OCI-LY7 (cell line): ENCODE measurements at regions not wholly inside any gene's neighbourhood (a gene's known extent, or its start where the extent isn't known, plus 50 kb on each side); places are given as distances from the start of the nearest gene placed in this dataset.

ENCODE experiments used
- CTCF ChIP-seq: fragments of 200-600 bp; sonication (generic); conservative IDR thresholded peaks from 2 replicates; pipeline ENCODE4 v1.5.1; 2014; ENCODE audit warnings: mild to moderate bottlenecking, antibody characterized with exemption, low read length, moderate library complexity, mixed read lengths
- EZH2phosphoT487 ChIP-seq: fragments of 200-600 bp; sonication (generic); IDR thresholded peaks from 2 replicates; pipeline ENCODE4 v1.6.1; 2018; ENCODE audit warnings: low read depth, borderline replicate concordance, mild to moderate bottlenecking, mixed run types, antibody characterized with exemption, low read length, moderate library complexity, mixed read lengths

- no peak for TF ChIP-seq CTCF
- no peak for TF ChIP-seq EZH2phosphoT487
These were observed 169.5 kb downstream of the MYCN start for GRCh38 chr2:16109821-16110310.
